Hematopoietic multipotent progenitor cell (in vitro differentiated cells): ENCODE measurements at regions not wholly inside any gene's neighbourhood (a gene's known extent, or its start where the extent isn't known, plus 50 kb on each side); places are given as distances from the start of the nearest gene placed in this dataset.

Source experiments
- DNase-seq, 3 donors: peaks; one replicate each; pipeline ENCODE4 v3.0.0-alpha.2; 2011 to 2015; ENCODE audit warnings: low read depth in 2 of 3, low spot score in 2 of 3

DNA sequence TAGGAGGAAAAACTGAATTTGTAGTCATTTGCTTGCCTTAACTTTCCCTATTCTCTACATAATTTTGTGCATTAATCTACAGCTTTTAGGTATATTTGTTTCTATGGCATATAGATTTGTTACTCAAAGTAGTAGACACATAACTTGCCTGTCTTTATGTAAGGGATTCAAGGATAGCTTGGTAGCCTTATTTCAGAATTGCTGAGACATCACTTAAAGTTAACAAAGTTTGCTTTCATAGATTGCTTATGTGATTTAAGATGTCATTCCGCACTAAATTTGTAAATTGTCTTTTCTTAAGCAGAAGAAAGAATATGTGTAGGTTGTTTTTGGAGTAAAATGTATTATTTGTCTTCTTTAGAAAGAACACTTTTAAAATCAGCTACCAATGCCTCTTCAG is 477.7 kb upstream of the NOVA1 start:
- DNase-seq: no peak

DNA sequence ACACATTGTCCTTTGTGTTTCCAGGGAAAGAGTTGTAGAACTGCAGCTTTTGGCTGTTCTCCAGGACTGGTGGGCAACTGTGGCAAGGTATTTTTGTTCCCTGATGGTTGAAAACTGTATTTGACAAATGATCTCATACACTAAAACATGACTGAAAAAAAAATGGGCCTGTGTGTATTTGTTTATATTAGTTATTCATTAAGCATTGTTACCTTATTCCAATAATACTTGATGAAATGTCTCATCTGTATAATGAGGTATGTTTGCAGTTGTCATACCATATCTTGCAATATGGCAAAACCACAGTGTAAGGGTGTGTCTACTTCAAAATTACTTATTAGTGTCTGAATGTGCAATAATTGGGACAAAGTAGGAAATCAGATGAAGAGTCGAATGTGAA is 479.4 kb upstream of the NOVA1 start:
- DNase-seq: no peak

DNA sequence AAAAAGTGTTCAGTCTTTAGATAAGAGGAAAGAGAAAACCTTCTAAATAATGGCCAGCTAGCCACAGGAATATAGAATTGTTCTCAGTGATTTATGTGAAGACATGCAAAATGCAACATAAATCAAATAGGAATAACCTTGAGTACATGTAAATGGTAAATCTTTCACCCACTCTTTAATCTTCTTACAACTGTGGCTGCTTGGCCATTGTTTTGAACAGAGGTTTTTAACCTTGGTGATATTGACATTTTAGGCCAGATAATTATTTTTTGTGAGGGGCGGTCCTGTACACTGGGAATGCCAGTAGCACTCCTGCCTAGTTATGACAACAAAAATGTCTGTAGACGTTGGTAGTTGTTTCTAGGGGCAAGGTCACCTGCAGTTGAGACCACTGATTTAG is 479.9 kb upstream of the NOVA1 start:
- no peak for DNase-seq

DNA sequence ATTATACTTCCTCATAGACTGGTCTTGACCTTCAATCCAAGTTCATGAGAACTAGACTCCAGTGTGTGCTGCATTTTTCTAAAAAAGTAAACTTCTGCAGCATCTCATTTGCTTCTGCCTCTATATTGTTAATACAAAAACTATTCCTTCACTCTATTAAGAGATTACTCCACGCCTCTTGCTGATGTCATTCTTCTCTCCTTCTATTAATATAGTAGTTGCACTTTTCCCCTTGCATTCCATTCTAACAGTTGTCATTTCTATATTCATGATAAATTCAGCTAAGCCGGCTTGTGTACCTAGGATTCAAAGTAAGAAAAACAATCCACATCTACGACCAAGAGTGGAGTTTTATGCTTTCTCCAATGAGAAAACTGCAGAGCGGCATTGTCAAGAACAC is 480.4 kb upstream of the NOVA1 start:
- DNase-seq: no peak

DNA sequence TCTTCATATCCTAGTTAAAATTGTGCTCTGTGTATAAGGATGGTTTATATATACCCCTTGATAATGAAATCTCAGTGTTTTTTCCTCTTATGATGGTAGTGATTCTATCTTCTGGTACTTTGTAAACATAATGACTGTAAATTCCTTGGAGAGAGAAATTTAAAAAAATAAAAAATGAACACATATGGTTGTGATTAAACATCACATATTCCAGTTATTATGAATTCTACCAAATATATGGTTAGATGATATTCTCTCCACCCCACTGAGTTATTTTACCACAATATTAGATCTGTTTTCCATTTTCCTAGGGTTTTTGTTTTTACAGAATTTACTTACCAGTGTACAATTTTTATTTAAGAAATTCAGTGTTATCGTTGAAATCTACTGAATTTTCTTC is 481.9 kb upstream of the NOVA1 start:
- DNase-seq: no peak

DNA sequence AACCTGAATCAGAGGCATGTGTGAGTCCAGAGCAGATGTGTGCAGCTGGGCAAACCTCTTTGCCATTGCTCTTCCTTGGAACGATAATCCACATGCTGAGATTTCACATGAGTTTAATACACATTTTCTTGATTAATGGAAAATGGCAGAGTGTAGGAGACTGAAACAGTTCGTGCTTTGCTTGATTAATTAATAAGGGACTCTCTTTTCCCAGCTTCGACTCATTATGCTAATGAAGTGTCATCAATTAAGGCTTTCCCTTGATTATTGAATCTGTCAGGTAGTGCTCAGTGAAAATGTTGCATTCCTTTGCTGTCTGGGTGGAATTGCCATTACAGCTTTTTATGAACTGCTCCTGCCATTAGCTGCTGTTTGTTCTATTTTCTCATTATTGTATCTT is 487.7 kb upstream of the NOVA1 start:
- DNase-seq: no peak

DNA sequence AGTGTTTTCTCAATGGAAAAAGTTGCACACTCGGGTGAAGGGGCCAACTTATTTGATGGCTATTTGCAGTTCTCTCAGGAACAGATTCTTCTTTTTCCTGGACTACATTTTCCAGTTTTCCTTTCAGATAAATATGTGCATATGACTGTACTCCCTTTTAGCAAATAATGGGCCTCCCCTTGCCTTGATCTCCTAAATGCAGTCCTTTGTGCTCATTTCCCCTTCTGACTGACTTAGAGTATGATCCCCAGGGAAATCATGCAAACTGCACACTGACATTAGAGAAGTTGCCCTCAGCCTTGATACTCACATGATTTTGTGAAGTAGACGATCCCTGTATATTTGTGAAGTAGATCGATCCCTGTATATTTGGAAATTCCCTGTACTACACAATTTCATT is 492.9 kb upstream of the NOVA1 start:
- DNase-seq: no peak

DNA sequence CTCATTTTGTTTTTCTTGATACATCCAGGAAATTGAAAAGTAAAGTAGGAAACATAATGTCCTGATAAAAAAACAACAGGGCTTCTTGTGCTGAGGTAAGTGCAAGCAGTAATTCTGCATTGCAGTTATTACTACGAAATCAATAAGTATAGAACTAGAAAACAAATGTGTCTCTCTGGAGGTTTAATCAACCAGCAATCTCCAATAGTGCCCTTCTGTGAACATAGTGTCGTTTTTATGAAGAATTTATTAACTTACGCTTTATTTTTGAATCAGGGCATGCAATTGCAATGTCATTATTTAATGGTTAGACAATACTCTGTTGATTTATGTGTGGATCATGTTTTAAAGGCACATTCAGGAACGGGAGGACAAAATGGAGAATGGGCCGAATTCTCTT is 494.1 kb upstream of the NOVA1 start:
- no peak for DNase-seq

DNA sequence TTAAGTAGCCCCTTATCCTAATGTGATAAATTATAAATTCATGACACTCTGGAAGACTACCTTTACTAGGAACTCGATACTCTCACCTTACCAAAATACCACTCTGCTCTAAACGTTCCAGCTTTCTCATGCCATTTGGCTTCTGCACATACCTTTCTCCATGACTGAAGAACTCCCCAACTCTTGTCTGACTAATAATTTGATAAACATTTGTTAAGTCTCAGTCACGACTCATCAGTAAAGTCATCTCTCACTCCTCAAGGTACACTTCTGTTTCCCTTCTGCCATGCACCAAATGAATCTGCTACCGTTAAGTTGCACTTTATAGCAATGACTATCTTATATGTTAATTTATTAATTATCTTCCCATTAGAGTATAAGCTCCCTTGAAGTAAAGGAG is 498.3 kb upstream of the NOVA1 start:
- no peak for DNase-seq

DNA sequence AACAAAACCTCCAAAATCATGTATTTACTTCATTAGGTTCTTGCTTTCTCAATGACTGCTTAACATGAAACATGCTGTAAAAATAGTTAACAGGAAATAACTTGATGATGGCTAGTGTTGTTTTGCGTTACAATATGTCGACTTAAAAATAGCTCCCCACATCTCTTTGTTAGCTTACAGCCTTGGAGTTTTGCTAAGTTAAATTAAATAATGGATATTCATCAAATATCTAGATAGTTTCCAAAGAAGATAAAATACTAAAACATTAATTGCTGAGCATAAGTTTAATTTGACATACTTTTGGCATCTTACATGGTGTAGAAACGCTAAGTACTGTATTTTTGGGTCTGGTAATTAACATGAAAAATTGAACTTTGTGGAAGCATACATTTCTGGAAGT is 500.6 kb upstream of the NOVA1 start:
- DNase-seq: no peak

DNA sequence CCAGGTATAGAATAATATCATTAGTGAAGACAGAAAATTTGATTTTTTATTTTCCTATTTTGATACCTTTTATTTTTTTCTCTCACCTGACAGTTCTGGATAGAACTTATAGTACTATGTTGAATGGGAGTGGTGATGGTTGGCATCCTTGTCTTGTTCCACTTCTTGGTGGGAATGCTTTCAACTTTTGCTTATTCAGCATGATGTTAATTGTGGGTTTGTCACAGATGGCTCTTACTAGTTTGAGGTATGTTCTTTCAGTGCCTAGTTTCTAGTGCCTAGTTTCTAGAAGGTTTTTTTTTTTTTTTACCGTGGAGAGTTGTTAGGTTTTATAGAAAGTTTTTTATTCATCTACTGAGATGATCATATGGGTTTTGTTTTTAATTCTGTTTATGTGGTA is 516.3 kb upstream of the NOVA1 start:
- no peak for DNase-seq

DNA sequence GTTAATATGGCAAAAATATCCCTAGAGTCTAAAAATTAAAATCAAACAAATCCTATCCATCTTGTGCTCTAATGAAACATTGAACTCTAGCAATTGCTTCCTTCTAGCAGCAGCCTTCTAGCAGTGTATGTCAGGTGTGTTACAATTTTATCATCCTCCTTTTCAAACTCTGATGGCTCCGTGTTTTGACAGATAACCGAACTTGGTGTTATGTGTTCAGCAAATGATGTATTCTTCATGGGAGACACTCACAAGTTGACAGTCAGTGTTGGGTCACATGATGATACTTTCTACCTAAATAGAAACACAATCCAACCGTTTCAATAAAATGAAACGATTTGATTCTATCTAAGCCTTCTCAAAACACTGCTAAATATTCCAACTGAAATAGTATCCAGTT is 525.3 kb upstream of the NOVA1 start:
- no peak for DNase-seq

DNA sequence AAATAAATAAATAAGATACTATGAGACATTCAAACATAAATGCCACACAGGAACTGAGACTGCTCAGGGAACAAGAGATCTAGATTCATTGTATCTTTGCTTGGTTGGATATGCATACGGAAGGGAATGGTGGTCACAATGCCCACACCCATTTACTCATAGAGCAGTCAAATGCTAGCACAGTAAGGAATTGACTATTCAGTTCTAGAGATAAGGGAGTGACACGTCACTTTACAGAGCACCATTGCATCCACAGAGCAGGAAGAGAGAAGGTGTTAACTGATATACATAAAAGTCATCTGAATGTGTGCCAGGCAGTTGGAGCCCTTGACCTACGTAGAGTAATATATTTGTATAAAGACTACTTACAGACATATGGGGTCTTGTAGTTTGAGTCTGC is 530.0 kb upstream of the NOVA1 start:
- no peak for DNase-seq

DNA sequence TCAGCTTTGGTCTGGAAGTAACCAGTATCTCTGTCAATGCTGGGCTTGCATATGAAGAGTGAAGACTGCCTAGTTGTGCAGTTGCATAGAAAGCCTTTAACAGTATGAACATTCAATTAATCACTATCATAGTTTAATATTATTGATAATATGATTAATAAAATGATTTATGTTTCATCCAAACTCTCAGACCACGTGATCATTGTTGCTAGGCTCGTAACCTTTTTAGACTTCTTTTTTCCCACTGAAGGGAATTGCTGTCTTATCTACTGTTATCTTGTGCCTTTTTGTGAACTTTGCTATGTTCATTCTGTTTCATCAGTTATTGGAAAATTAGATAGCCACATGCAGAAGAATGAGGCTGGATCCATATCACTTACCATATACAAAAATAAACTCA is 536.4 kb upstream of the NOVA1 start:
- DNase-seq: no peak

DNA sequence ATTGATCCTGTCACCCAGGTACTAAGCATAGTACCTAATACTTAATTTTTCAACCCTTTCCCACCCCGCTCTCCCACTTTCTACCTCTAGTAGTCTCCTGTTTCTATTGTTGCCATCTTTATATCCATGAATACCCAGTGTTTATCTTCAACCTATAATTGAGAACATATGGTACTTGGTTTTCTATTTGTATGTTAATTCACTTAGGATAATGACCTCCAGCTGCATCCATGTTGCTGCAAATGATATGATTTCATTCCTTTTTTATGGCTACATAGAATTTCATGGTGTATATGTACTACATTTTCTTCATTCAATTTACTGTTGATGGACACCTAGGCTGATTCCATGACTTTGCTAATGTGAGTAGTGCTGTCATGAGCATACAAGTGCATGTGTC is 547.3 kb upstream of the NOVA1 start:
- no peak for DNase-seq

DNA sequence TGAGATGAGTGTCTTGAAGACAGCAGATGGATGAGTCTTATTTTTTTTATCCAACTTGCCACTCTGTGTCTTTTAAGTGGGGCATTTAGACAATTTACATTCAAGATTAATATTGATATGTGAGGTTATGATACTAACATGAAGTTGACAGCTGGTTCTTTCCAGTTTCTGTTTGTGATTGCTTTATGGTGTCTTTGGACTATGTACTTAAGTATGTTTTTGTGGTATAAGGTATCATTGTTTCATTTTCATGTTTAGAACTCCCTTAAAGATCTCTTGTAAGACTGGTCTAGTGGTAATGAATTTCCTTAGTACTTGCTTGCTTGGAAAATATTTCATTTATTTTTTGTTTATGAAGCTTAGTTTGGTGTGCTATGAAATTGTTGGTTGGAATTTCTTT is 550.3 kb upstream of the NOVA1 start:
- no peak for DNase-seq

DNA sequence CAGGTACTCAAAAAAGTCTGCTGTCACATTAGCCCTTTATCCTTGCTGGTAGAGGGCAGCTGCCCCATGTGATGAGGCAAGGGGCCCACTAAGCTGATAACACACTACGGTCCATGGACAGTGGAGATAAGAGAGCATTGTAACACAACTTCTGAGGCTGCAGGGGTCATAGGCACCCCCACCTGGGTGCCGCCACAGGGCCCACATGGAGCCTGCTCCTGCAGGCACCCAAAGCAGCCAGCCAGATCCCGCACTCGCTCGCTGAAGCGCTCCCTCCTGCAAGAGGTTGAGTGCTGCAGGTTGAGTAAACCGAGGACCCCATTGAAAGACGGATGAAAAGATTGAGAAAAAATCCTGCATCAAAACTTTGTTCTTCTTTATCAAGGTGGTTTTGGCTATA is 566.3 kb upstream of the NOVA1 start:
- DNase-seq: no peak

DNA sequence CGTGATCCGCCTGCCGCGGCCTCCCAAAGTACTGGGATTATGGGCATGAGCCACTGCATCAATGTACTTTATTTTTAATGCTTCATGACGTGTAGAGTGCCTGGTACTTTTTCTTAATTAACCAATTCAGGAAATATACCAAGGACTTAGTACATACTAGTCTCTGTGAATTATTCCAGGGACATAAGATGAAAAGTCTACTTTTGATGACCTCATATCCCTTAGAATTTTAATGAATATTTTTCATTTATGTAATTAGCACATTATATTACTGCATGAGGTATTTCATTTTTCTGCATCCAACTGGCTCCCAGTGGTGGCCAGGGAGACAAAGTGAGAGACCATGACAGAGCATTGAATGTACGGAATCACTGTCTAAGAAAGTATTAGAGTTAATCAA is 577.7 kb upstream of the NOVA1 start:
- no peak for DNase-seq

DNA sequence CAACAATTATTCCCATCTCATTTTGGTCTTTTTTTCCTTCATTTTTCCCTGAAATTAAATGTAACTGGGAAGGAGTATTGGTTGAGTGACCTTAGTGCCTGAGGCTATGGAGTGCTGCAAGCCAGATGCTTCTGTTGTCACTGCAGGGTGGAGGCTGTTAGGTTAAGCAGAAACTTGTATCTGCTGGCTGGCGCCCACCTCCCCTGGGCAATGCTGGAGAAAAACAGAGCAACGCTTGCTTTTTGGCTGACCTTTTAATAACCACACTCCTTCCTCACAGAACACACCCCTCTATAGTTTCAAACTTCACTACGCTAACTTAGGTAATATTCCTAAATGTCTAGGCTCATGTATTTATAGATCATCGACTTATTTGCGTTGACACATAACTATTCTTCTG is 583.5 kb upstream of the NOVA1 start:
- DNase-seq: no peak

DNA sequence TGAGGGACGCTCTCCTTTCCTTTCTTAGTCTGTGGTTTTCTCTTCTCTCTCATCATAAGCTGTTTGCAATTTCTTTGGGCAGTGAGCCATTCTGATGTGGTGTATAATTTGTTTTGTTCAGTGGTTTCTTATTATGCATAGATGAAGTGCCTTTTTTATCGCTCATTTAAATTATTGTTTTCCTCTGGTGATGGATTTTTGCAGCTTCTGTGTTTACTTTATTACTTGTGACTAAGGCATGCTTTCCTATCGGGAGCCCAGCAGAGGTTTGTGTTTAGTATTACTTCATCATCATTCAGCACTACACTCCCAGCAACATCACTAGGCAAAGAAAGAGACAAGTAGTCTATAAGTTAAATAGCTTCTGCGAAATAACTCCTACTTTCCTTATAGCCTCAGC is 586.6 kb upstream of the NOVA1 start:
- DNase-seq: no peak

DNA sequence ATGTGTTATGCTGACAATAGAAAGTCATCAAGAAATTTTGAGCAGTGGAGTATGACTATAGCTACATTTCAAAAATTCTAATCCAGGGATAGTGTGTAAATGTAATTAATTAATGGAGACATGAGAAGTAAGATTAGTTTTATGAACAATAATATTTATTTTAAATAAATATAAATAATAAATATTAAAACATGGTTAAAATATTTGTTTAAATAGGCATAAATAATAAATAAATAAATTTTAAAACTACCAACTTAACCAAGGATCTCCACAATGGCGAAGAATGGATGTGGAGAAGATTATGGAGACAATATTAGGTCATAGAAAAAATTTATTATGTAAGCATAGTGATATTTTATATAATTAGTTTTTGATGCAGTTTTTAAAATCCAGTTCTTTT is 588.2 kb upstream of the NOVA1 start:
- no peak for DNase-seq

DNA sequence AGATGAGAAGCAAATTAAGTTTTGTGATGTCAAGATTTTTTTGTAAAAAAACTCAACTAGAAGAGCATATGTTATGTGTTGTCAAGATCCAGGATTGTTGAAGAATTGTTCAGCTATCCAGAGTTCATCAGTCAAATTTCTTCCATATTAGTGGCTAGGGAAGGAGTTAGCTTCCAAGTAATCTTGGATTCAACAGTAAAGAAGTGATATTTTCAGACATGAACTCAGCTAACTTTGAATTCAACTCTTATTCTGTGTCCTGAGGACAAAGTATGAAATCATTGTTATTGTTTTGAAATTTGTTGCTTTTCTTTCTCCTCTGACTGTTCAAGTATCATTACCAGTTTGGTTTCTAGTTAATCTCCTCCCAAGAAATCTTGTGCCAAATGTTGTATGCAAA is 589.3 kb upstream of the NOVA1 start:
- no peak for DNase-seq

DNA sequence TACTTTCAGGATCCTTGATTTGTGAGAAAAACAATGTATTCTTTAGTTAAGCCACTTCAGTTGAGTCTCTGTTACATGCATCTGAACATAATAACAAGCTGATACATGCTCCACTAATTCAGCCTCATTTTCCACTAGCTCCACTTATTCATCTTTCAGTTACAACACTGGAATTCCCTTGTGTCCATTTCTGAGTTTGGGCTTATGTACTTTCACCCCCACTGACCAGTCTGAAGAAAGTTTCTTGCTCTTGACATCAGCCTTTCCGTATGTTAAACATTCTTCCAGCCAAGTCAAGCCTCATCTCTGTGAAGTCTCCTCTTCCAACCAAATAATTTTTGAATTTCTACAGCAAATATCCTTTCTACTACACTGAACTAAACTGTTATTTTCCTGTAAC is 592.5 kb upstream of the NOVA1 start:
- DNase-seq: no peak

DNA sequence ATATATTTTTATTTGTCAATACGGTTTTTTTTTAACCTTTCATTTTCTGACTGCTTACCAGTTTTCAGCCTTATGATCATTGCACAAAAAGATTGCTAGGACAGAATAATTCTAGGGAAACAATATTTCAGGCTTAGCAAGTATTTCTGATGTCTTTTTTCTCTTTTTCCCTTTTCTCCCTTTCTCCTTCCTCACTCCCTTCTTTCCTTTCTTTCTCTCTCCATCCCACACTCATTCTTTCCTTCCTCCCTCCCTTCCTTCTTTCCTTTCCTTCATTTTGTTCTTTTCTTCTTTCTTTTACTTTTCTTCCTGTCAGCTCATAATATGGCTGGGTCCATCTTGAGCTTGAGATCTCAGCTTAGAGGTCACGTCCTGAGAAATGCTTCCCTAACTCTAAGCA is 601.4 kb upstream of the NOVA1 start:
- DNase-seq: no peak
